NCI-H1694 treated with DMSO at 0.1 percent for 48 hours (cell line): ENCODE measurements at regions not wholly inside any gene's neighbourhood (a gene's known extent, or its start where the extent isn't known, plus 50 kb on each side); places are given as distances from the start of the nearest gene placed in this dataset.

Experiments
- DNase-seq: peaks from one replicate; lab custom pipeline; 2025; lab: John Stamatoyannopoulos, UW

GRCh38 chr13:104757712-104758111, 1691.5 kb upstream of the SLC10A2 start:
- DNase-seq, result no peak

- DNase-seq, result no peak
Measured at GRCh38 chr13:104750377-104750776, 1684.2 kb upstream of the SLC10A2 start.

- peak; percentile 79 for DNase-seq
Measured at GRCh38 chr13:104740641-104741222, 1674.5 kb upstream of the SLC10A2 start.

GRCh38 chr13:104737713-104738112, 1671.5 kb upstream of the SLC10A2 start:
- DNase-seq, result no peak

GRCh38 chr13:104733427-104733826, 1667.2 kb upstream of the SLC10A2 start:
- no peak for DNase-seq

GRCh38 chr13:104715111-104715510, 1648.9 kb upstream of the SLC10A2 start:
- DNase-seq, result no peak

- no peak for DNase-seq
Measured at GRCh38 chr13:104705031-104705750, 1639.0 kb upstream of the SLC10A2 start.

- DNase-seq, result no peak
Measured at GRCh38 chr13:104701591-104701990, 1635.4 kb upstream of the SLC10A2 start.

- DNase-seq, result no peak
Measured at GRCh38 chr13:104694397-104694796, 1628.2 kb upstream of the SLC10A2 start.

GRCh38 chr13:104693126-104693525, 1626.9 kb upstream of the SLC10A2 start:
- no peak for DNase-seq

- DNase-seq, result no peak
Measured at GRCh38 chr13:104691767-104692467, 1625.7 kb upstream of the SLC10A2 start.

GRCh38 chr13:104686484-104686883, 1620.3 kb upstream of the SLC10A2 start:
- no peak for DNase-seq

- no peak for DNase-seq
Measured at GRCh38 chr13:104683789-104684188, 1617.6 kb upstream of the SLC10A2 start.

- no peak for DNase-seq
Measured at GRCh38 chr13:104678161-104678560, 1611.9 kb upstream of the SLC10A2 start.

GRCh38 chr13:104671901-104672300, 1605.7 kb upstream of the SLC10A2 start:
- DNase-seq, result no peak

- no peak for DNase-seq
Measured at GRCh38 chr13:104657196-104657595, 1591.0 kb upstream of the SLC10A2 start.

GRCh38 chr13:104650431-104650830, 1584.2 kb upstream of the SLC10A2 start:
- DNase-seq, result no peak

- DNase-seq, result peak; percentile 15
Measured at GRCh38 chr13:104648291-104648690, 1582.1 kb upstream of the SLC10A2 start.

- no peak for DNase-seq
Measured at GRCh38 chr13:104645786-104646185, 1579.6 kb upstream of the SLC10A2 start.

- no peak for DNase-seq
Measured at GRCh38 chr13:104641309-104641708, 1575.1 kb upstream of the SLC10A2 start.

- DNase-seq, result no peak
Measured at GRCh38 chr13:104635879-104636278, 1569.7 kb upstream of the SLC10A2 start.

- DNase-seq, result peak; percentile 31
Measured at GRCh38 chr13:104634016-104634415, 1567.8 kb upstream of the SLC10A2 start.

GRCh38 chr13:104632736-104633135, 1566.5 kb upstream of the SLC10A2 start:
- peak; percentile 86 for DNase-seq
